IMR-90 (cell line): ENCODE measurements at regions not wholly inside any gene's neighbourhood (a gene's known extent, or its start where the extent isn't known, plus 50 kb on each side); places are given as distances from the start of the nearest gene placed in this dataset.

Experiments used
- ATAC-seq: fragments of 200-7000 bp; cut with Tn5 transposase; 2 replicates; pipeline ENCODE4 v1.9.1; 2020; ENCODE audit warnings: low read depth, mild to moderate bottlenecking, moderate library complexity
- BruUV-seq: library from RNA; stranded (reverse); fragments of 400-500 nt; replicated peaks from 2 replicates; lab custom pipeline; 2021; lab: Mats Ljungman, UMichigan
- CTCF ChIA-PET: fragments of 300-600 bp; formaldehyde crosslinking; extraction: SDS; loops from one replicate; lab custom pipeline; 2021; ENCODE audit warnings: antibody characterized with exemption; lab: Yijun Ruan, JAX
- POLR2A ChIA-PET: fragments of 300-600 bp; sonication (Branson Sonifier 250); formaldehyde crosslinking; loops from one replicate; lab custom pipeline; 2022; ENCODE audit warnings: antibody characterized with exemption; ENCODE audit not compliant: unreplicated experiment; lab: Charles Lee
- DNase-seq: peaks from one replicate; pipeline ENCODE4 v3.0.0; 2013
- H2AFZ ChIP-seq: replicated peaks from 2 replicates; pipeline ENCODE3; 2013; ENCODE audit warnings: low read length, mild to moderate bottlenecking; ENCODE audit not compliant: poor library complexity
- H2AK5ac ChIP-seq: 2 replicates; pipeline ENCODE4 v1.6.1; 2013; ENCODE audit warnings: low read depth, low read length, inconsistent platforms
- H2AK9ac ChIP-seq: replicated peaks from 2 replicates; pipeline ENCODE3; 2013; ENCODE audit warnings: mild to moderate bottlenecking, low read depth, low read length, moderate library complexity; ENCODE audit not compliant: poor library complexity
- H2BK120ac ChIP-seq: 2 replicates; pipeline ENCODE4 v1.6.1; 2013; ENCODE audit warnings: low read depth, low read length, inconsistent platforms
- H2BK15ac ChIP-seq: 3 replicates; pipeline ENCODE4 v1.6.1; 2013; ENCODE audit warnings: low read depth, low read length, inconsistent platforms
- H2BK20ac ChIP-seq: 2 replicates; pipeline ENCODE4 v1.6.1; 2013; ENCODE audit warnings: low read depth, mild to moderate bottlenecking, inconsistent platforms, low read length, moderate library complexity
- H2BK5ac ChIP-seq: 2 replicates; pipeline ENCODE4 v1.6.1; 2013; ENCODE audit warnings: mild to moderate bottlenecking, low read depth, low read length, inconsistent platforms; ENCODE audit not compliant: poor library complexity, severe bottlenecking
- H3K14ac ChIP-seq: replicated peaks from 2 replicates; pipeline ENCODE4 v1.6.1; 2013; ENCODE audit warnings: low read depth, low read length, inconsistent platforms
- H3K18ac ChIP-seq: 2 replicates; pipeline ENCODE4 v1.6.1; 2013; ENCODE audit warnings: low read depth, low read length, control low read depth
- H3K23ac ChIP-seq: 2 replicates; pipeline ENCODE4 v1.6.1; 2013; ENCODE audit warnings: low read depth, low read length, inconsistent platforms
- H3K27ac ChIP-seq: 2 replicates; pipeline ENCODE4 v1.5.1; 2013; ENCODE audit warnings: mild to moderate bottlenecking, control low read depth, low read length; ENCODE audit not compliant: insufficient read depth
- H3K27me3 ChIP-seq: 2 replicates; pipeline ENCODE4 v1.6.1; 2013; ENCODE audit warnings: low read length; ENCODE audit not compliant: control insufficient read depth, insufficient read depth
- H3K36me3 ChIP-seq: 2 replicates; pipeline ENCODE4 v1.6.1; 2013; ENCODE audit warnings: low read length, mixed read lengths; ENCODE audit not compliant: control insufficient read depth, insufficient read depth
- H3K4ac ChIP-seq: 2 replicates; pipeline ENCODE4 v1.6.1; 2013; ENCODE audit warnings: low read depth, low read length, inconsistent platforms
- H3K4me1 ChIP-seq: 2 replicates; pipeline ENCODE4 v1.6.1; 2013; ENCODE audit warnings: low read length, mixed read lengths; ENCODE audit not compliant: control insufficient read depth, insufficient read depth
- H3K4me2 ChIP-seq: 2 replicates; pipeline ENCODE4 v1.6.1; 2013; ENCODE audit warnings: low read depth, mild to moderate bottlenecking, control low read depth, low read length, moderate library complexity
- H3K4me3 ChIP-seq: 2 replicates; pipeline ENCODE4 v1.5.1; 2013; ENCODE audit warnings: low read depth, mild to moderate bottlenecking, control low read depth, low read length, moderate library complexity; ENCODE audit not compliant: insufficient read depth
- H3K56ac ChIP-seq: 2 replicates; pipeline ENCODE4 v1.6.1; 2013; ENCODE audit warnings: low read length, inconsistent platforms; ENCODE audit not compliant: insufficient read depth; ENCODE audit errors: extremely low read depth
- H3K79me1 ChIP-seq, 2 experiments: 2 replicates each; pipeline ENCODE4 v1.6.1; 2013; ENCODE audit warnings: low read length in 2 of 2, inconsistent platforms in 1 of 2, low read depth in 1 of 2
- H3K9ac ChIP-seq: 2 replicates; pipeline ENCODE4 v1.6.1; 2013; ENCODE audit warnings: low read depth, low read length, control low read depth
- H3K9me1 ChIP-seq: 2 replicates; pipeline ENCODE4 v1.6.1; 2013; ENCODE audit warnings: low read length, inconsistent platforms; ENCODE audit not compliant: insufficient read depth
- H3K9me3 ChIP-seq: 2 replicates; pipeline ENCODE4 v1.6.1; 2013; ENCODE audit warnings: low read length; ENCODE audit not compliant: control insufficient read depth, insufficient read depth
- H4K20me1 ChIP-seq: 2 replicates; pipeline ENCODE4 v1.6.1; 2013; ENCODE audit warnings: low read length, inconsistent platforms; ENCODE audit not compliant: insufficient read depth
- H4K5ac ChIP-seq: 2 replicates; pipeline ENCODE4 v1.6.1; 2013; ENCODE audit warnings: mild to moderate bottlenecking, low read depth, low read length, control low read depth
- H4K8ac ChIP-seq, 2 experiments: 2 replicates each; pipeline ENCODE4 v1.6.1; 2013; ENCODE audit warnings: low read depth in 2 of 2, low read length in 2 of 2, control low read depth in 1 of 2, inconsistent platforms in 1 of 2
- H4K91ac ChIP-seq: 2 replicates; pipeline ENCODE4 v1.6.1; 2013; ENCODE audit warnings: low read depth, low read length, inconsistent platforms; ENCODE audit not compliant: insufficient read depth
- CEBPB ChIP-seq: IDR thresholded peaks from 2 replicates; pipeline ENCODE4 v1.6.1; 2012; ENCODE audit warnings: low read depth, low read length, improper control_type of control experiment
- FOS ChIP-seq: fragments of 150-350 bp; IDR thresholded peaks from 2 replicates; pipeline ENCODE4 v1.6.1; 2016; ENCODE audit warnings: low read depth, low read length
- MAFK ChIP-seq: IDR thresholded peaks from 2 replicates; pipeline ENCODE4 v1.6.1; 2012; ENCODE audit warnings: low read depth, low read length, improper control_type of control experiment
- MAZ ChIP-seq: IDR thresholded peaks from 2 replicates; pipeline ENCODE4 v1.6.1; 2012; ENCODE audit warnings: low read depth, mild to moderate bottlenecking, low read length, improper control_type of control experiment, moderate library complexity, borderline replicate concordance
- MXI1 ChIP-seq: IDR thresholded peaks from 2 replicates; pipeline ENCODE4 v1.6.1; 2012; ENCODE audit warnings: low read depth, mild to moderate bottlenecking, low read length, moderate library complexity, borderline replicate concordance
- NFE2L2 ChIP-seq: fragments of 150-350 bp; IDR thresholded peaks from 2 replicates; pipeline ENCODE4 v1.6.1; 2016; ENCODE audit warnings: low read depth, mild to moderate bottlenecking, low read length
- RAD21 ChIP-seq: IDR thresholded peaks from 2 replicates; pipeline ENCODE4 v1.6.1; 2012; ENCODE audit warnings: low read length, improper control_type of control experiment
- RCOR1 ChIP-seq: IDR thresholded peaks from 2 replicates; pipeline ENCODE4 v1.6.1; 2012; ENCODE audit warnings: mild to moderate bottlenecking, low read length, improper control_type of control experiment; ENCODE audit not compliant: insufficient replicate concordance
- RFX5 ChIP-seq: IDR thresholded peaks from 2 replicates; pipeline ENCODE4 v1.8.0; 2012; ENCODE audit warnings: low read depth, mild to moderate bottlenecking, low read length, moderate library complexity
- SMC3 ChIP-seq: fragments of 150-350 bp; IDR thresholded peaks from 2 replicates; pipeline ENCODE4 v1.6.1; 2016; ENCODE audit warnings: low read depth, mild to moderate bottlenecking, antibody characterized with exemption, low read length, moderate library complexity
- WGBS, 2 experiments: methylation state at CpG; one replicate each; pipeline versions ENCODE4 v1.1.5 to v1.1.7; 2013; ENCODE audit warnings: missing lambda C conversion rate in 2 of 2; ENCODE audit not compliant: insufficient read length in 1 of 2; ENCODE audit errors: extremely low coverage in 2 of 2; 5-methylcytosine and 5-hydroxymethylcytosine counted together
- dilution Hi-C: fragments of 300-500 bp; cut with HindIII; formaldehyde crosslinking; loops from one replicate; pipeline ENCODE4 v1.14.3; 2018; ENCODE audit warnings: low sequenced_read_pairs; ENCODE audit not compliant: unreplicated experiment
- in situ Hi-C: fragments of 300-500 bp; cut with MboI; formaldehyde crosslinking; loops from 3 replicates; pipeline ENCODE4 v1.14.3; 2019; ENCODE audit warnings: low sequenced_read_pairs, inconsistent platforms, mixed read lengths
- intact Hi-C: fragments of 100-400 bp; cut with micrococcal nuclease; formaldehyde crosslinking; loops from 2 replicates; pipeline ENCODE4 v1.10.0; 2022
- TF ChIP-seq, protein P1 (sequence below): conservative IDR thresholded peaks from 2 replicates; pipeline ENCODE4 v1.5.1; 2012; ENCODE audit warnings: mild to moderate bottlenecking, low read depth, low read length, improper control_type of control experiment
- TF ChIP-seq, protein P2 (sequence below): fragments of 150-350 bp; IDR thresholded peaks from 2 replicates; pipeline ENCODE4 v1.6.1; 2016; ENCODE audit warnings: low read depth, mild to moderate bottlenecking, low read length, moderate library complexity, borderline replicate concordance
- TF ChIP-seq, protein P3 (sequence below): fragments of 150-350 bp; IDR thresholded peaks from 2 replicates; pipeline ENCODE4 v1.6.1; 2017; ENCODE audit warnings: mild to moderate bottlenecking, antibody characterized with exemption, low read length, low read depth

DNA sequence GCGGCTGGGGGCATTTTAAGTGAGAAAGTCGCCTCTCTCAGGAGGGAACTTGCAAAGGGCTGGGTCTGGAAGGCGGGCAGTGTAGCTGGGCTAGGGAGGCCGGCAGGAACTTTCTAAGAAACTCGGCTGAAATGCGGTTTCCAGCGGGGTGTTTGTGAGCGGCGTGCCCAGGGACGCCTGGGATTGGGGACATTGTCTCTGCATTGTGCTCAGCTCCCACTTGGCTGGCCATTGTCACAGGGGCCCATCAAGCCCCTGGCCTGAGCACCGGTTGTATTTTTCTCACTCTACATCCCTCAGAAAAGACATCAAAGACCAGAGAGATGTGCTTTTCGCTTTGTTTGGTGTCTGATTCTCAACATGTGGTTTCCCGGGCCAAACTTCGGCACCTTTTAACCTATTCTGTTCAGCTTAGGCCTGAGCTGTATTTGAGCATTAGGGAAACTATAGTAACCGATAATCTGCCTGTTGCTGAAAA lies 291.1 kb upstream of the IRX3 start:
- no peak overlapping the region for H4K8ac ChIP-seq
- ChIA-PET POLR2A (no interaction called here), CTCF (no interaction called here)
- no peak overlapping the region for H3K23ac ChIP-seq
- no peak overlapping the region for H2AK9ac ChIP-seq
- no peak overlapping the region for H4K5ac ChIP-seq
- H3K14ac ChIP-seq: no peak overlapping the region
- no peak overlapping the region for H2BK15ac ChIP-seq
- H3K27ac ChIP-seq: no peak overlapping the region
- no peaks in the 10 kb centered on the region for H3K9me1 ChIP-seq
- H4K91ac ChIP-seq: no peak overlapping the region
- no peak overlapping the region for H2AK5ac ChIP-seq
- H3K36me3 ChIP-seq: no peaks in the 10 kb centered on the region
- no peak for TF ChIP-seq MAFK
- TF ChIP-seq MXI1: no peak
- no peak for TF ChIP-seq MAZ
- TF ChIP-seq FOS: no peak
- no peak for TF ChIP-seq RCOR1
- TF ChIP-seq, protein P1, sequence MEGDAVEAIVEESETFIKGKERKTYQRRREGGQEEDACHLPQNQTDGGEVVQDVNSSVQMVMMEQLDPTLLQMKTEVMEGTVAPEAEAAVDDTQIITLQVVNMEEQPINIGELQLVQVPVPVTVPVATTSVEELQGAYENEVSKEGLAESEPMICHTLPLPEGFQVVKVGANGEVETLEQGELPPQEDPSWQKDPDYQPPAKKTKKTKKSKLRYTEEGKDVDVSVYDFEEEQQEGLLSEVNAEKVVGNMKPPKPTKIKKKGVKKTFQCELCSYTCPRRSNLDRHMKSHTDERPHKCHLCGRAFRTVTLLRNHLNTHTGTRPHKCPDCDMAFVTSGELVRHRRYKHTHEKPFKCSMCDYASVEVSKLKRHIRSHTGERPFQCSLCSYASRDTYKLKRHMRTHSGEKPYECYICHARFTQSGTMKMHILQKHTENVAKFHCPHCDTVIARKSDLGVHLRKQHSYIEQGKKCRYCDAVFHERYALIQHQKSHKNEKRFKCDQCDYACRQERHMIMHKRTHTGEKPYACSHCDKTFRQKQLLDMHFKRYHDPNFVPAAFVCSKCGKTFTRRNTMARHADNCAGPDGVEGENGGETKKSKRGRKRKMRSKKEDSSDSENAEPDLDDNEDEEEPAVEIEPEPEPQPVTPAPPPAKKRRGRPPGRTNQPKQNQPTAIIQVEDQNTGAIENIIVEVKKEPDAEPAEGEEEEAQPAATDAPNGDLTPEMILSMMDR: no peak
- no peak for TF ChIP-seq NFE2L2
- no peak for TF ChIP-seq CEBPB
- no peak for TF ChIP-seq RFX5
- no peak for TF ChIP-seq SMC3
- TF ChIP-seq, protein P2, sequence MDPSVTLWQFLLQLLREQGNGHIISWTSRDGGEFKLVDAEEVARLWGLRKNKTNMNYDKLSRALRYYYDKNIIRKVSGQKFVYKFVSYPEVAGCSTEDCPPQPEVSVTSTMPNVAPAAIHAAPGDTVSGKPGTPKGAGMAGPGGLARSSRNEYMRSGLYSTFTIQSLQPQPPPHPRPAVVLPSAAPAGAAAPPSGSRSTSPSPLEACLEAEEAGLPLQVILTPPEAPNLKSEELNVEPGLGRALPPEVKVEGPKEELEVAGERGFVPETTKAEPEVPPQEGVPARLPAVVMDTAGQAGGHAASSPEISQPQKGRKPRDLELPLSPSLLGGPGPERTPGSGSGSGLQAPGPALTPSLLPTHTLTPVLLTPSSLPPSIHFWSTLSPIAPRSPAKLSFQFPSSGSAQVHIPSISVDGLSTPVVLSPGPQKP: no peak
- no peak for TF ChIP-seq RAD21
- TF ChIP-seq, protein P3, sequence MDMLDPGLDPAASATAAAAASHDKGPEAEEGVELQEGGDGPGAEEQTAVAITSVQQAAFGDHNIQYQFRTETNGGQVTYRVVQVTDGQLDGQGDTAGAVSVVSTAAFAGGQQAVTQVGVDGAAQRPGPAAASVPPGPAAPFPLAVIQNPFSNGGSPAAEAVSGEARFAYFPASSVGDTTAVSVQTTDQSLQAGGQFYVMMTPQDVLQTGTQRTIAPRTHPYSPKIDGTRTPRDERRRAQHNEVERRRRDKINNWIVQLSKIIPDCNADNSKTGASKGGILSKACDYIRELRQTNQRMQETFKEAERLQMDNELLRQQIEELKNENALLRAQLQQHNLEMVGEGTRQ: no peak
- no peak overlapping the region for H2BK120ac ChIP-seq
- H4K20me1 ChIP-seq: no peaks in the 10 kb centered on the region
- H3K9ac ChIP-seq: no peak overlapping the region
- no peak overlapping the region for H2AFZ ChIP-seq
- in situ Hi-C loops: no loop called here
- DNase-seq (no peak), ATAC-seq (no peak)
- no peak overlapping the region for H3K4me3 ChIP-seq
- no peak overlapping the region for H2BK5ac ChIP-seq
- H2BK20ac ChIP-seq: no peak overlapping the region
- no peak overlapping the region for H3K56ac ChIP-seq
- dilution Hi-C loops: no loop called here
- H3K79me1 ChIP-seq: no peaks in the 10 kb centered on the region
- H3K9me3 ChIP-seq: no peaks in the 10 kb centered on the region
- WGBS, 2 experiments: 5% methylated on average over 4 of the region's 15 CpGs; no CpG with 5 or more reads in 1 of the 2 experiments
- H3K18ac ChIP-seq: no peak overlapping the region
- no peak overlapping the region for H3K4ac ChIP-seq
- no TSS peak for BruUV-seq
- no peaks in the 10 kb centered on the region for H3K4me1 ChIP-seq
- intact Hi-C loops: no loop called here
- H3K4me2 ChIP-seq: no peak overlapping the region
- H3K27me3 ChIP-seq: peaks cover 8% of the 10 kb centered on the region
